ENCODE measurements at regions not wholly inside any gene's neighbourhood (a gene's known extent, or its start where the extent isn't known, plus 50 kb on each side); places are given as distances from the start of the nearest gene placed in this dataset.
"Not testable (repeated sequence)": the region's sequence is repeated elsewhere in the genome, so short reads cannot be mapped to it uniquely, and the experiment has no call there.

DNA sequence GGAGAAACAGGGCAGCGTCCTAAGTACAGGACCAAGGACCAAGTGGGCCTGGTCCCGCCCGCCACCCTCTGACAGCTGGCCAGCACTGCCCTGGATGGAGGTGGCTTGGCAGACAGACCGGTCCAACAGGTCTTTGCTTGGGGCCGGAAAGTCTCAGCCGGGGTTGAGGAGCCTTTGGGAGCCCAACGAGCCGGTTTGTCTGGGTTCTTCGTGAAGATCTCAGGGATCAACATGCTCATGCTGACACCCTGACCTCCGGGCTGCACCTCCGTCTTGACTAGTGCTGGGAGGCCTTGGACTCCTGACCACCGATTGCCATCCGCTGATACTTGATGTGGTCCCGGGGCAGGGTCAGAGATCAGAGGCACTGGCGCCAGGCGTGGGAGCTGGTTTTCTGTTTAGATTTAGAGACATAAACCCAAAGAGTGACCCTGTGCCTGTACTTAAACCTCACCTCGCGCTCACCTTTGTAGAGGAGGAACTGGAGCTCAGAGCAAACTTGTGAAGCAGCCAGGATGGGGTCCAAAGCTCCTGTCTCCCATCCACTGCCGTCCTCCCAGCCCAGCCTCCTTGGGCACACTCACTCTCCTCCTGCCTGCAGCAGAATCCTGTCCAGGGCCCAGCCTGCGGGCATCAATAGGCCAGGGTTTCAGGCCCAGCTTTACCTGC is 92.1 kb upstream of the GSE1 start:
- DNase-seq, result no peak

DNA sequence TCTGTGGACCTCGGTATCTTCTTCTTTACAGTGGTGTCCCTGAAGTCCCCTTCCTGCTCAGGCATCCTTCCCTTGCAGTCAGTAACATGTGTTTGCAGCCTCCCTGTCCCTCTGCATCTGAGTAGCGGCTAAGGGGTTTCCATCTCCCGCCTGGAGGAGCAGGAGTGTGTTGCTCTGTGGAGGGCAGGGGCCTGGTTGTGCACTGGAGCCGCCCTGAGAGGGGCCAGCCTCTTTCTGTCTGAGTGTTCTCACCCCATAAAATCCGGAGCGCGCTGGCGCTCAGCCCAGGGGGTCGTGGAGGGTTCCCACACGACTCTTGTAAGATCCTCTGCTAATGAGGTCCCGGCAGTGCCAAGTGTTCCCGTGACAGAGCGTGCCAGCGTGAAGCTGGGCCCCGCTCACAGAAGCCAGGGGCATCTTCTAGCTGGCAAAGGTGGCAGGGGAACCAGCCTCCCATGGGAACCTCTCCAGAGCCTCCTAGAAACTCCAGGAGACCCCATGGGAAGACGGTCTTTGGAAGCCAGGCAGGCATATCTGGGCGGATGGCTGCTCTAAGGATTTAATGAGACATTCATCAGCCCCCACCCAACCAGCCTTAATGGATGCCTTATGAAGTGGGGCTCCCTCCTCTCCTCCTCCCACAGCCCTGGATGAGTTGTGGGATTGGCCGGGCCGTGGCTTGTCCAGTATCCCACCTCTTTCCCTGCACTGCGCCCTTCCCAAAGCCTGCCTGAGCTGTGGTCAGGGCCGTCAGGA is 91.4 kb upstream of the GSE1 start:
- DNase-seq, result no peak

DNA sequence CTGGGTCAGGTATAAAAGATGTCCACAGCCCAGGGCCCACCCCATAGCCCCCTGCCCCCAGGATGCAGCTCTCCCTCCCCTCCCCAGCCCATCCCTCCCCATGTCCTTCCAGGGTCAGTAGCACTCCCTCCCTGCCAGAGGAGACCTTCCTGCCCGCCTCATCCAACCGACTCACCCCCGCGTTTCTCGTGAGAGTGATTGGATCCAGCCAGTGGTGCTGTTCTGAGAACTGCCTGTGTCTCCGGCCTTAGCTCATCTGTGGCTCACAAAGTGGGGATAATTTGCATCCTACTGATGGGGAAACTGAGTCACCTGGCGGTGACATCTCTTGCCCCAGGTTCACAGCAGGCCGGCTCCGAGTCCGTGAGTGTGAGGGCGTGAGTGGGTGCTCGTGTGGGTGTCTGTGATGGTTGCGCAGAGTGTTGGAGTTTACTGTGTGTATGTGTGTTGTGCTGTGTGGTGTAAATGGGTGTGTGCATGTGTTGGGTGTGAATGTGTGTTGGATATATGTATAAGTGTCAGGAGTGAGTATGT is 90.7 kb upstream of the GSE1 start:
- DNase-seq, result no peak

- no peak for DNase-seq
These were observed 90.1 kb upstream of the GSE1 start for GRCh38 chr16:85522842-85523601.

DNA sequence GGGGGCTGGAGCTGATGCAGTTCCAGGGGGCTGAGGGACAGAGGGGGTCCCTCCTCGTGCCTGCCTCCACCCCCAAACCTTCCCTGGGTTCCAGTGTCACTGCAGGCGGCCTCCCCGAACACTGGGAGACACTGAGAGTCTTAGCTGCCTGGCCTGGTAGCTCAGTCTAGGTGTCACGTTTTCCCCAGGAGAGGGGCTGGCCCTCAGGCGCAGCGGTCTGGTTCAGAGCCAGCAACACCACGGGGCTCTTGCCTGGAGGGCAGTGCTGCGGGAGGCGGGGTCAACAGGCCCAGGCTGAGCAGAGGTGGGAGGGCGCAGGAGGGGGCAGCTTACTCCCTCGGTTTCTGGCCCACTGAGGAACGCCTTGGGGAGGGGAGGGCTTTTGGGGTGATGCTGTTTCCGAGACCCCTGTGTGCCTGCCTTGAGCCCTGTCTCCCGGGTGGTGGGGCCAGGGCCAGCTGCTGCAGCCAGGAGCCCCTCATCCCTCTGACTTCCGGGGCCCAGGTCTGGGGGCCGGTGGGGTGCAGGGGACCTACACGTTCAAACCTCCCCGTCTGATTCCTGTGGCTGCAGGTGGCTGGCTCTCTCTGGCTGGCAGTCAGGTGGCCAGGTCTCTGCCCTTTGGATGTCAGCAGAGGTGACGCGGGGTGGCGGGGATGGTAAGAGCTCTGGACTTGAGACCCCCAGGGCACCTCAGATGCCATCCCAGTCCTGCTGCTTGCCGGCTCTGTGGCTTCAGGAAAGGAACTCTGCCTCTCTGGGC is 89.3 kb upstream of the GSE1 start:
- no peak for DNase-seq

- DNase-seq, result no peak
These were observed 88.8 kb upstream of the GSE1 start for GRCh38 chr16:85524365-85524629.

GRCh38 chr16:85524630-85525419 is 88.3 kb upstream of the GSE1 start:
- DNase-seq, result peak; percentile 50 to 54

DNA sequence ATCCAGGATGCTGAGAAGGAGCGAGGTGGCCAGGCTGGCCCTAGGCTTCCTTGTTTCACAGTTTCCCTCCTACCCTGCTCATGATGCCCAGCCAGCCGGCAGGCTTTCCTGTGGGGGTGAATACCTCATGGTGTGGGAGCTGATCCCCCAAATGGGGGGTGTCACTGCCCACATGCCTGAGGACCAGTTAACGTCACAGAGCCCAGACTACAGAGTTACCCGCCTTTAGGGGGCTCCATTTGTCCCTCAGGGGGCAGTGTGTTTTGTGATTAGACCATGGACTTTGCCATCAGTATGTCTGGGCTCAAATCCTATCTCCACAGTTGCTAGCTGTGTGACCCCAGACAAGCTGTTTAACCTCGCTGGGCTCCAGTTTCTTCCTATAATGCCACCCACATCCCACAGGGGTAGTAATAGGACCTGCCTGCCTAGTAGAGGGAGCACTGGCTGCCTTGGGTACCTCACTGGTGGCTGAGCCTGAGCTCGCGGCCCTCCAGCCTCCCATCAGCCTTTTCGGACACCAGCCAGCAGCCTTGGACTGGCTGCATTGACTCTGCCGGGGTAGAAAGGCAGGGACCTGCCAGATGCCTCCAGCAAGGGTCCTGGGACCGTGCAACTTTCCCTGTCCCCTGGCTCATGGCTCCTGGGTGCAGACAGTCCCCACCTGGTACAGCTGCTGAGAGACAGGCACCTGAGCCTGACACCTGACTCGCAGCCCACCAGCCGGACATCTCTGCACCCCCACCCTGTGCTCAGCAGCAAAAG is 87.5 kb upstream of the GSE1 start:
- DNase-seq, result no peak

DNA sequence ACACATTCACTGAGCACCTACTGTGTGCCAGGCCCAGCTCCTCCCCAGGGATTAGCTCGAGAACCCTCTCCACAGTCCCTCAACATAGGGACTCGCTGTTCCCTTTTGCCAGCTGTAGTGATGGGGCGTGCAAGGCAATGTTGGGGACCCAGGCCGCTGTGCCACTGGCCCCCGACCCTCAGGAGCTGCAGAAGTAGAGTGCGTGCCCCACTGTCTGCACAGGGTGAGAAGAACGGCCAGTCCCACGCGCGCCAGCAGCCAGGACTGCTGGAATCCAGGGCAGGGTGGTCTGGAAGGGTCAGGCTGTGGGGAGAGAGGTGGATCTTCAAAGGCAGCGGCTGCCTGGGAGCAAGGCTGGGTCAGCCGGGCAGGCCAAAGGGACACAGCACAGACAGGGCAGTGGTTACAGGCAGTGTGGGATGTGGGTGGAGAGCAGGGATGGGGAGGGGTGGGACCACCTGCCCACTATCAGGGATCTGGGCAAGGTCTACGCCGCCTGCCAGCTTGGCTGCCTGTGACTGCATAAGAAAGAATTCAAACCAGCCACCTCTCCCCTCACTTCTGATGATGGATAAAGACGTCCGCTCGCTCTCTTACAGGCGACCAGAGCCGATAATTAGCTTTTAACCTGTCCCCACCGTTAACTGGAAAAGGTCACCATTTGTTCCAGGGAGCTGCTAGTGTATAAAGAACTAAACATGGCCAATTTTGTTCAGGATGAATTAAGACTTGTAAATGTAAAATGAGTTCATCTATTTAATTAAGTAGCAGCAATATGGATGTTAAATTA is 86.7 kb upstream of the GSE1 start:
- no peak for DNase-seq

DNA sequence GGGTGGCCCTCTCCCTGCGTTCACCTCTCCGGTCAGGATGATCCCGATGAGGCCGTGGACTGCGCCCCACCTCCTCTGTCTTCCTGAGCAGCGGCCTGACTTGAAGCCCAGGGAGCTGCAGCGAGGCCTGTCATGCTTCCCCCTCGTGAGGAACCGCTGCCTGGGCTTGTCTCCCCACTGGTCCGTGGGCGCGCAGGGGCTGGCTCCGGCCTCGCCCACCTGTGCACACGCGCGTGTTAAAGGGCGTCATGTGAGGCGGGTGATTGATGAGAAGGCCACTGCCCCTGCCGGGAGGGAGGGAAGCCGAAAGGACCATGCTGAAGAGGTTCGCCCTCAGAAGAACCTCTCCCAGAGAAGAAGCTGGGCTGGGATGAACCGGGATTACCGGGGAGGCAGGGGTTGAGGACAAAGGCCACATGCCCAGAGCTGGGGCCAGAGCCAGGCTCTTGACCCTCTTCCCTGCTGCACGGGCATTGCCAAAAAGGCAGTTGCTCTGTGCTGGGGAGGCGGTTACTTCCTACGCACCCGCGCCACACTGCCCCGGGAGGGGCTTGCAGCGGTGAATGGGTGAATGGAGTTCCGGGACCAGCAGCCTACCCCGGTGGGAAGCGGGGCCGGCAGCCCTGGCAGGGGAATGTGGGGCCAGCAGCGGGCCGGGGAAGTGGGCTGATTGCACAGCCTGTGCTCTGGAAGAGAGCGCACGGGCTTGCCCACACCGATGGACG is 85.9 kb upstream of the GSE1 start:
- DNase-seq, result no peak

DNA sequence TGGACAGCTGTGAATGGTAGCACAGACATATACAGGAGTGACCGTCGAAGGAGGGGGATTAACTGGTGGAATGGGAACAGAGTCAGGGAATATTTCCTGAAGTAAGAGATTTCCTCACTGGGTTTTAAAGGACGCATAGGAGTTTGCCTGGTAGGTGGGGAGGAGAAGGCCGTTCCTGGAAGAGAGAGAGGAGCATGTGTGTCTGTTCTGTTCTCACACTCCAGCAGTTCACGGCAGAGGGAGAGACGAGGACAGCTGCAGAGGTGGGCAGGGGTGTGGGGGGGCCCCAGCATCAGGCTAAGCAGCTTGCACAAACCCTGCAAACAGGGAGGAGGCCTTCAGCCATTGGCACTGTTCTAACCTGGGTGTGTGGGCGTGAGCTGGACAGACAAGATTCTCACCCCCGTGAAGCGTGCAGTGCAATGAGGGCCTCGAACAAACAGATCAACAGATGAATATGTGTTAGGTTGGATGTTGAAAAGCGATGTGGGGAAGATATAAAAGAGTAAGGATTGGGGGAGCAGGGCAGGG is 85.3 kb upstream of the GSE1 start:
- DNase-seq, result no peak

DNA sequence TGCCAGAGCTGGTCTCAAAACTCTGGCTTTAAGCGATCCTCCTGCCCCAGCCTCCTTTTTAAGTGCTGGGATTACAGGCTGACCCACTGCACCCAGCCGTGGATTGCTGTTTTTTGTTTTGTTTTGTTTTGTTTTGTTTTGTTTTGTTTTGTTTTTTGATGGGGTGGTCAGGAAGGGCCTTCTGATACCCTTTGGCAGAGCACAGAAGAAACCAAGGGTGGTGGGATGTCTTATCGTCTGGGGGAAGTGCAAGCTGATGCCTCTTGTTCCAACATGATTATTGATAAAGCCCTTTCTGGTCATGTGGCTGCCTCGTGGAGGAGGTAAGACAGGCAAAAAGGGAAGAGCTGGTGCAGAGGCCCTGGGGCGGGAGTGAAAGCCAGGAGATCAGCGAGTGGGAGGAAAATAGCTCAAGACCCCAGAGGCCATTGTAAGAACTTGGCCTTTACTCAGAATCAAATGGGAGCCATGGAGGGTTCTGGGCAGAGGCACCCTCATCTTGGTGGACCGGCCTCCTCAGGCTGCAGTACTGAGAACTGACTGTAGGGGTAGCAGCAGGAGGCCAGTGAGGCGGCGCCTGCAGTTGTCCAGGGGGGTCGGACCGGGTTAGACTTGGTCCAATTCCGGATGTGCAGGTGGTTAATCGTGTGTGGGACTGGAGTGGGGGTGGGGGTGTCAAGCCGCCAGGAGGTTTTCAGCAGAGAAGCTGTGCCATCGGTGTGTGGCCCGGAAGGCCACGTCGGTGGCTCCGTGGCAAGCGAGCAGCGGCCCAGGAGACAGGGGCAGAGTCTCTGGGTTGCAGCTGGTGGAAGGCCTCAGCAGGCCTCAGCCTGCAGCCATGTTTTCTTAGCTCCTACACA is 84.4 kb upstream of the GSE1 start:
- DNase-seq, result no peak

GRCh38 chr16:85529489-85530369 is 83.4 kb upstream of the GSE1 start:
- no peak for DNase-seq

DNA sequence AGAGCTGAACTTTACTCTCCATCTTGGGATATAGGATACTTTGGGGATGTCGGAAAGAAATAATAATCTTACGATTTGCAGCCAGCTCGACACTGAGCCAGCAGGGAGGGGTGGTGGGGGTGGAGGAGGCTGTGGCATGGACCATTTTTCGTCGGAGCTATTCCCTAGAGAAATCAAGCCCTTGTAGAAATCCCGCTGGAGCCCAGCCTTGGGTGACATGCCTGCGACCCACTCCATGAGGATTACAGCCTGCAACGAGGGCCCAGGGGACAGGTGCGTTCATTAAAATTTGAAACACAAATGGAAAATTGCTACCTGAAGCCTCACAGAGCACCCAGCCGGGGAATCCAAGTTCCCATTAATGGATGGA is 82.8 kb upstream of the GSE1 start:
- no peak for DNase-seq

DNA sequence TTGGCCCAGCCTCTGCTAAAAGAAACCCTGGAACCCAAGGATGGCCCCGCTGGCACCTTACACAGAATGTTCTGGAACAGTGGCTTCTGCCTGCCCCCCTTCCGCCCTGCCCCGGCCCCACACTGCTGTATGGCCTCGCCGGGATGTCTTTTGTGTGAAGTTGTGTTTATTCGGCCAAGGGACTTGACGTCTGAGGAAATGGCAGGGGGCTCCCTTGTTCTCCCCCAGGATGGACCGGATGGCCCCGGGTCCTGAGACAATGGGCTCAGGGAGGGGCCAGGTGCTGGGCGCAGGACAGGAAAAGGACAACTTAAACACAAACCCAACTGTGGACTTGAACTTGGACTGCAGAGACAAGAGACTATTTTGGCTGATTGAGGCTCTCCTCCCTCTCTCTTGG is 81.6 kb upstream of the GSE1 start:
- DNase-seq, result no peak

DNA sequence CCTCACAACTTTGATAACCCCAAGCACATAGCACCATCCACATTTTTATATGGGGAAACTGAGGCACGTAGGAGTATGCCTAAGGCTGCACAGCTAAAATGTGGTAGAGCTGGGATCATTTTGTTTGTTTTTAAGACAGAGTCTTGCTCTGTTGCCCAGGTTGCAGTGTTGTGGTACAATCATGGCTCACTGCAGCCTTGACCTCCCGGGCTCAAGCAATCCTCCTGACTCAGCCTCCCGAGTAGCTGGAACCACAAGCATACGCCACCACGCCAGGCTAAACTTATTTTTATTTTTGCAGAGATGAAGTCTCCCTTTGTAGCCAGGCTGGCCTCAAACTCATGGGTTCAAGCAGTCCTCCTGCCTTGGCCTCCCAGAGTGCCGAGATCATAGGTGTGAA is 81.0 kb upstream of the GSE1 start:
- no peak for DNase-seq

GRCh38 chr16:85533593-85533992 is 79.5 kb upstream of the GSE1 start:
- not testable (repeated sequence) for DNase-seq
